ENCODE measurements at regions not wholly inside any gene's neighbourhood (a gene's known extent, or its start where the extent isn't known, plus 50 kb on each side); places are given as distances from the start of the nearest gene placed in this dataset.

DNA sequence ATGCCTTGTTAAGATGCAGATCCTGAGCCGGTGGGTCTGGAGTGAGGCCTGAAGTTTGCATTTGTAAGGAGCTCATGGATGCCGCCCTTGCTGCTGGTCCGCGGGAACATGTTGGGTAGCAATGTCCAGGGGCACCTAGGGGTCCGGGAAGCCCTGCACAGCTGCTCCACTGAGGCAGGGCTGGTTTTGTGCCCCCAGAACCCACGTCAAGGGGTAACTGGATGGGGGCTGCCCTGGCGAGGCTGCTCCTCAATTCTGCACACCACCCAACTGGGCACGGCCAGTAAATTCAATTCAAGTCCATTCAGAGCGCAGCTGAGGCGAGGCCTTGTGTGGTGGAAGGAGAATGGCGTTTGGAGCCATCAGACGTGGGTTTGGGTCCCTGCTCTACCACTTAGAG lies 246.3 kb upstream of the PITRM1 start:
- no peak for TF ChIP-seq POLR2A (IDR thresholded peaks at IDR 0.05; ENCODE audit: low read depth, low read length)
- TF ChIP-seq, protein P1, sequence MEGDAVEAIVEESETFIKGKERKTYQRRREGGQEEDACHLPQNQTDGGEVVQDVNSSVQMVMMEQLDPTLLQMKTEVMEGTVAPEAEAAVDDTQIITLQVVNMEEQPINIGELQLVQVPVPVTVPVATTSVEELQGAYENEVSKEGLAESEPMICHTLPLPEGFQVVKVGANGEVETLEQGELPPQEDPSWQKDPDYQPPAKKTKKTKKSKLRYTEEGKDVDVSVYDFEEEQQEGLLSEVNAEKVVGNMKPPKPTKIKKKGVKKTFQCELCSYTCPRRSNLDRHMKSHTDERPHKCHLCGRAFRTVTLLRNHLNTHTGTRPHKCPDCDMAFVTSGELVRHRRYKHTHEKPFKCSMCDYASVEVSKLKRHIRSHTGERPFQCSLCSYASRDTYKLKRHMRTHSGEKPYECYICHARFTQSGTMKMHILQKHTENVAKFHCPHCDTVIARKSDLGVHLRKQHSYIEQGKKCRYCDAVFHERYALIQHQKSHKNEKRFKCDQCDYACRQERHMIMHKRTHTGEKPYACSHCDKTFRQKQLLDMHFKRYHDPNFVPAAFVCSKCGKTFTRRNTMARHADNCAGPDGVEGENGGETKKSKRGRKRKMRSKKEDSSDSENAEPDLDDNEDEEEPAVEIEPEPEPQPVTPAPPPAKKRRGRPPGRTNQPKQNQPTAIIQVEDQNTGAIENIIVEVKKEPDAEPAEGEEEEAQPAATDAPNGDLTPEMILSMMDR (conservative IDR thresholded peaks at IDR 0.05; ENCODE audit: low read depth, low read length) = no peak
